ENCODE measurements at regions not wholly inside any gene's neighbourhood (a gene's known extent, or its start where the extent isn't known, plus 50 kb on each side); places are given as distances from the start of the nearest gene placed in this dataset.

GRCh38 chr18:66752733-66753132 is 148.8 kb upstream of the CDH19 start:
- no peak overlapping the region for H3K4me2 ChIP-seq (ENCODE audit: low read length)

GRCh38 chr18:66749481-66750035 is 145.7 kb upstream of the CDH19 start:
- Histone ChIP-seq H3K79me2 (ENCODE audit: control insufficient read depth, low read length) (no peaks in the 10 kb centered on the region), H3K27me3 (ENCODE audit: control insufficient read depth, low read length) (no peaks in the 10 kb centered on the region), H3K9me3 (ENCODE audit: control insufficient read depth, insufficient read depth, low read length) (no peaks in the 10 kb centered on the region), H4K20me1 (ENCODE audit: control insufficient read depth, insufficient read depth, low read depth, low read length) (no peaks in the 10 kb centered on the region), H3K4me2 (ENCODE audit: low read length) (no peak overlapping the region), H3K36me3 (ENCODE audit: control insufficient read depth, low read length) (no peaks in the 10 kb centered on the region), H3F3A (ENCODE audit: control insufficient read depth, insufficient read depth) (no peaks in the 10 kb centered on the region), H3K9me2 (replicated peaks; ENCODE audit: control insufficient read depth, low read length) (no peaks in the 10 kb centered on the region), H3K27ac (ENCODE audit: low read depth, low read length) (no peak overlapping the region), H3K4me3 (ENCODE audit: low read length) (no peak overlapping the region), H3K4me1 (ENCODE audit: control insufficient read depth, low read length) (no peaks in the 10 kb centered on the region)
- TF ChIP-seq CTCF (IDR thresholded peaks at IDR 0.05; ENCODE audit: low read depth, low read length, poor library complexity, severe bottlenecking) (no peak), EZH2phosphoT487 (IDR thresholded peaks at IDR 0.05; ENCODE audit: borderline replicate concordance, low read length) (no peak)

More at GRCh38 chr18:66752733-66753132, 148.8 kb upstream of the CDH19 start:
- no peaks in the 10 kb centered on the region for H3K79me2 ChIP-seq (ENCODE audit: control insufficient read depth, low read length)
- H3F3A ChIP-seq (ENCODE audit: control insufficient read depth, insufficient read depth) = no peaks in the 10 kb centered on the region
- H3K27me3 ChIP-seq (ENCODE audit: control insufficient read depth, low read length) = no peaks in the 10 kb centered on the region
- H3K9me3 ChIP-seq (ENCODE audit: control insufficient read depth, insufficient read depth, low read length) = no peaks in the 10 kb centered on the region
- no peaks in the 10 kb centered on the region for H3K4me1 ChIP-seq (ENCODE audit: control insufficient read depth, low read length)
- no peak overlapping the region for H3K27ac ChIP-seq (ENCODE audit: low read depth, low read length)
- no peak for TF ChIP-seq CTCF (IDR thresholded peaks at IDR 0.05; ENCODE audit: low read depth, low read length, poor library complexity, severe bottlenecking)
- TF ChIP-seq EZH2phosphoT487 (IDR thresholded peaks at IDR 0.05; ENCODE audit: borderline replicate concordance, low read length) = no peak
- no peak overlapping the region for H3K4me3 ChIP-seq (ENCODE audit: low read length)
- no peaks in the 10 kb centered on the region for H3K9me2 ChIP-seq (replicated peaks; ENCODE audit: control insufficient read depth, low read length)
- H3K36me3 ChIP-seq (ENCODE audit: control insufficient read depth, low read length) = no peaks in the 10 kb centered on the region
- H4K20me1 ChIP-seq (ENCODE audit: control insufficient read depth, insufficient read depth, low read depth, low read length) = no peaks in the 10 kb centered on the region

GRCh38 chr18:66749030-66749429 is 145.1 kb upstream of the CDH19 start:
- Histone ChIP-seq H4K20me1 (ENCODE audit: control insufficient read depth, insufficient read depth, low read depth, low read length) (no peaks in the 10 kb centered on the region), H3K79me2 (ENCODE audit: control insufficient read depth, low read length) (no peaks in the 10 kb centered on the region)

More at GRCh38 chr18:66749030-66749429, 145.1 kb upstream of the CDH19 start:
- H3K4me3 ChIP-seq (ENCODE audit: low read length) = no peak overlapping the region
- H3K4me2 ChIP-seq (ENCODE audit: low read length) = no peak overlapping the region
- no peak overlapping the region for H3K27ac ChIP-seq (ENCODE audit: low read depth, low read length)
- H3F3A ChIP-seq (ENCODE audit: control insufficient read depth, insufficient read depth) = no peaks in the 10 kb centered on the region
- H3K4me1 ChIP-seq (ENCODE audit: control insufficient read depth, low read length) = no peaks in the 10 kb centered on the region
- H3K36me3 ChIP-seq (ENCODE audit: control insufficient read depth, low read length) = no peaks in the 10 kb centered on the region
- TF ChIP-seq EZH2phosphoT487 (IDR thresholded peaks at IDR 0.05; ENCODE audit: borderline replicate concordance, low read length) (no peak), CTCF (IDR thresholded peaks at IDR 0.05; ENCODE audit: low read depth, low read length, poor library complexity, severe bottlenecking) (no peak)
- H3K9me2 ChIP-seq (replicated peaks; ENCODE audit: control insufficient read depth, low read length) = no peaks in the 10 kb centered on the region
- no peaks in the 10 kb centered on the region for H3K9me3 ChIP-seq (ENCODE audit: control insufficient read depth, insufficient read depth, low read length)
- no peaks in the 10 kb centered on the region for H3K27me3 ChIP-seq (ENCODE audit: control insufficient read depth, low read length)
